OCI-LY7 (cell line): ENCODE measurements at regions not wholly inside any gene's neighbourhood (a gene's known extent, or its start where the extent isn't known, plus 50 kb on each side); places are given as distances from the start of the nearest gene placed in this dataset.
"Not testable (repeated sequence)": the region's sequence is repeated elsewhere in the genome, so short reads cannot be mapped to it uniquely, and the experiment has no call there.

ENCODE experiments used
- BruUV-seq: library from RNA; stranded (reverse); fragments of 400-500 nt; replicated peaks from 2 replicates; lab custom pipeline; 2021; lab: Mats Ljungman, UMichigan
- CTCF ChIA-PET: fragments of 300-600 bp; sonication (Branson Sonifier 250); formaldehyde crosslinking; loops from one replicate; lab custom pipeline; 2022; ENCODE audit warnings: antibody characterized with exemption; ENCODE audit not compliant: unreplicated experiment; lab: Charles Lee
- POLR2A ChIA-PET: fragments of 300-600 bp; sonication (Branson Sonifier 250); formaldehyde crosslinking; loops from one replicate; lab custom pipeline; 2022; ENCODE audit warnings: antibody characterized with exemption; lab: Charles Lee
- DNase-seq: peaks from one replicate; pipeline ENCODE4 v3.0.0-alpha.2; 2015; ENCODE audit warnings: low spot score
- H2AFZ ChIP-seq: fragments of 200-600 bp; sonication (generic), shearing (Covaris generic); 2 replicates; pipeline ENCODE4 v1.6.1; 2014; ENCODE audit warnings: mild to moderate bottlenecking, antibody characterized with exemption, low read length, moderate library complexity
- H3K27ac ChIP-seq: fragments of 200-600 bp; sonication (generic); 2 replicates; pipeline ENCODE4 v1.5.1; 2014; ENCODE audit warnings: mixed run types, low read depth, mild to moderate bottlenecking, moderate library complexity, low read length, inconsistent platforms; ENCODE audit not compliant: poor library complexity, severe bottlenecking
- H3K36me3 ChIP-seq: fragments of 200-600 bp; sonication (generic); 2 replicates; pipeline ENCODE4 v1.6.1; 2014; ENCODE audit warnings: mild to moderate bottlenecking, antibody characterized with exemption, low read length, moderate library complexity, mixed read lengths; ENCODE audit not compliant: insufficient read depth
- H3K4me1 ChIP-seq: fragments of 200-600 bp; sonication (generic); 2 replicates; pipeline ENCODE4 v1.5.1; 2014; ENCODE audit warnings: mild to moderate bottlenecking, low read length; ENCODE audit not compliant: insufficient read depth, poor library complexity, severe bottlenecking
- H3K4me2 ChIP-seq: fragments of 200-600 bp; sonication (generic); 2 replicates; pipeline ENCODE4 v1.6.1; 2014; ENCODE audit warnings: mild to moderate bottlenecking, low read length
- H3K4me3 ChIP-seq: fragments of 200-600 bp; sonication (generic); 2 replicates; pipeline ENCODE4 v1.5.1; 2014; ENCODE audit warnings: mild to moderate bottlenecking, low read depth, low read length; ENCODE audit not compliant: poor library complexity, severe bottlenecking
- H3K79me2 ChIP-seq: fragments of 200-600 bp; sonication (generic); 2 replicates; pipeline ENCODE4 v1.6.1; 2016; ENCODE audit warnings: low read depth, mild to moderate bottlenecking, low read length, moderate library complexity, mixed read lengths; ENCODE audit not compliant: insufficient read depth
- H3K9me2 ChIP-seq: fragments of 200-600 bp; sonication (generic); 2 replicates; pipeline ENCODE4 v1.6.1; 2016; ENCODE audit warnings: mild to moderate bottlenecking, low read length, mixed read lengths; ENCODE audit not compliant: insufficient read depth
- H3K9me3 ChIP-seq: fragments of 200-600 bp; sonication (generic); 2 replicates; pipeline ENCODE4 v1.6.1; 2014; ENCODE audit warnings: mild to moderate bottlenecking, mixed run types, low read length, mixed read lengths
- H4K20me1 ChIP-seq: fragments of 200-600 bp; sonication (generic); 2 replicates; pipeline ENCODE4 v1.6.1; 2014; ENCODE audit warnings: mild to moderate bottlenecking, antibody characterized with exemption, low read length, moderate library complexity, mixed read lengths; ENCODE audit not compliant: insufficient read depth
- EZH2phosphoT487 ChIP-seq: fragments of 200-600 bp; sonication (generic); IDR thresholded peaks from 2 replicates; pipeline ENCODE4 v1.6.1; 2018; ENCODE audit warnings: low read depth, borderline replicate concordance, mild to moderate bottlenecking, mixed run types, antibody characterized with exemption, low read length, moderate library complexity, mixed read lengths
- intact Hi-C: fragments of 100-400 bp; cut with micrococcal nuclease; formaldehyde crosslinking; loops from one replicate; pipeline ENCODE4 v1.10.0; 2022; ENCODE audit not compliant: unreplicated experiment
- TF ChIP-seq, protein P1 (sequence below): fragments of 200-600 bp; sonication (generic); conservative IDR thresholded peaks from 2 replicates; pipeline ENCODE4 v1.5.1; 2014; ENCODE audit warnings: mild to moderate bottlenecking, antibody characterized with exemption, low read length, moderate library complexity, mixed read lengths

- no peaks in the 10 kb centered on the region for H3K79me2 ChIP-seq
- no peaks in the 10 kb centered on the region for H3K36me3 ChIP-seq
- intact Hi-C loops = no loop called here
- no peak overlapping the region for H3K4me2 ChIP-seq
- no peak overlapping the region for H2AFZ ChIP-seq
- H3K9me2 ChIP-seq = no peaks in the 10 kb centered on the region
- H3K4me3 ChIP-seq = no peak overlapping the region
- DNase-seq = no peak
- H3K27ac ChIP-seq = no peak overlapping the region
- no peaks in the 10 kb centered on the region for H3K9me3 ChIP-seq
- no peaks in the 10 kb centered on the region for H4K20me1 ChIP-seq
- no TSS peak for BruUV-seq
- no peak for TF ChIP-seq EZH2phosphoT487
- TF ChIP-seq, protein P1, sequence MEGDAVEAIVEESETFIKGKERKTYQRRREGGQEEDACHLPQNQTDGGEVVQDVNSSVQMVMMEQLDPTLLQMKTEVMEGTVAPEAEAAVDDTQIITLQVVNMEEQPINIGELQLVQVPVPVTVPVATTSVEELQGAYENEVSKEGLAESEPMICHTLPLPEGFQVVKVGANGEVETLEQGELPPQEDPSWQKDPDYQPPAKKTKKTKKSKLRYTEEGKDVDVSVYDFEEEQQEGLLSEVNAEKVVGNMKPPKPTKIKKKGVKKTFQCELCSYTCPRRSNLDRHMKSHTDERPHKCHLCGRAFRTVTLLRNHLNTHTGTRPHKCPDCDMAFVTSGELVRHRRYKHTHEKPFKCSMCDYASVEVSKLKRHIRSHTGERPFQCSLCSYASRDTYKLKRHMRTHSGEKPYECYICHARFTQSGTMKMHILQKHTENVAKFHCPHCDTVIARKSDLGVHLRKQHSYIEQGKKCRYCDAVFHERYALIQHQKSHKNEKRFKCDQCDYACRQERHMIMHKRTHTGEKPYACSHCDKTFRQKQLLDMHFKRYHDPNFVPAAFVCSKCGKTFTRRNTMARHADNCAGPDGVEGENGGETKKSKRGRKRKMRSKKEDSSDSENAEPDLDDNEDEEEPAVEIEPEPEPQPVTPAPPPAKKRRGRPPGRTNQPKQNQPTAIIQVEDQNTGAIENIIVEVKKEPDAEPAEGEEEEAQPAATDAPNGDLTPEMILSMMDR = no peak
- ChIA-PET POLR2A (interaction anchor here (0.6 kb wide), 1 partner anchor 230 kb away, joined by 3 read pairs; no protein-coding TSS in a partner anchor), CTCF (no interaction called here)
- H3K4me1 ChIP-seq = peaks cover 6% of the 10 kb centered on the region
Measured at GRCh38 chr14:105591052-105591451, 64.7 kb downstream of the TMEM121 start.

DNA sequence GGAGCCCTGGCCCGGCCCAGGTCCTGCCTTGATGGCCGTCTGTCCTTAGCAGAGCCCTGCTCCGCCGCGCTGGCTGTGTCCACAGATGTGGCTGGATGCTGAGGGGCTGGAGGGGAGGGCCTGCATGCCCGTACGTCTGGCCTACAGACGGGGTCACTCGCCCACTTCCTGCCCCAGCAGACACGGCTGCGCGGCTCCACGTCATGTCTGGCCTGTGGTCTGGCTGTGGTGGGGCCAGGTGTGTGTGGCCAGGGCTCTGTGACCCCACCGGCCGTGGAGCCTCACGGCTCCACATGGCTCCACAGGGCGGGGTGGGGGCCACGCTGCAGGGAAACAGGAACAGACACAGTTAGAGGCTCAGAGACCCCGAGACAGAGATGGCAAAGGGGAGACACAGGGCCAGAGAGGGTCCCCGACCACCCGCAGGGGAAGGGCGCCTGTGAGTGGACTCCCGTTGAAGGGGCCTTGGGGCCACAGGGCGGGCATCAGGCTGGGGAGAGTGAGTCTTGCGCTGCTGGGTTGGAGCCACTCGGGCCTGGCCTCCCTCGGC lies 65.5 kb downstream of the TMEM121 start:
- H3K4me2 ChIP-seq, BruUV-seq, DNase-seq, CTCF ChIA-PET, intact Hi-C loops, H3K79me2 ChIP-seq, H3K4me3 ChIP-seq, H3K9me2 ChIP-seq, H3K9me3 ChIP-seq, H2AFZ ChIP-seq, H4K20me1 ChIP-seq, H3K4me1 ChIP-seq, H3K27ac ChIP-seq, H3K36me3 ChIP-seq: not testable (repeated sequence)
- POLR2A ChIA-PET = interaction anchor here (0.6 kb wide), 1 partner anchor 230 kb away, joined by 3 read pairs; no protein-coding TSS in a partner anchor

DNA sequence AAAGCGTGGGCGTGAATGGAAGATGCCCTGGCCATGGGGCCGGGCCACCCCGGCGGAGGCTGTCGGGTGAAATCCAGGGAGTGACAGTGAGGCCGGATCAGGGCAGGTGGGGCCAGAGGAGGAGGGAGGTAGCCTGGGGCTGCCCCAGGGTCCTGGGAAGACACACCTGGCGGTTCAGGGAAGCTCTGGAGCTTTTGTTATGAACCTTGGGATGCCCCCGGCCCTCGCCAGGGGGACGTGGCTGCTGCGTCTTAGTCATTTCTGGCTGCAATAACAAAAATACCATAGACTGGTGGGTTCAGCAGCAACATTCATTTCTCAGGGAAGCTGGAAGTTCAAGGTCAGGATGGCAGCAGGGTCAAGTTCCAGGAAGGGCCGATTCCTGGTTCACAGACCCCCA lies 66.3 kb downstream of the TMEM121 start:
- H3K4me3 ChIP-seq, H3K9me2 ChIP-seq, BruUV-seq, H3K27ac ChIP-seq, H3K4me2 ChIP-seq, intact Hi-C loops, H3K4me1 ChIP-seq, H3K79me2 ChIP-seq, DNase-seq, H4K20me1 ChIP-seq, POLR2A ChIA-PET, H2AFZ ChIP-seq, H3K36me3 ChIP-seq, H3K9me3 ChIP-seq, CTCF ChIA-PET: not testable (repeated sequence)

DNA sequence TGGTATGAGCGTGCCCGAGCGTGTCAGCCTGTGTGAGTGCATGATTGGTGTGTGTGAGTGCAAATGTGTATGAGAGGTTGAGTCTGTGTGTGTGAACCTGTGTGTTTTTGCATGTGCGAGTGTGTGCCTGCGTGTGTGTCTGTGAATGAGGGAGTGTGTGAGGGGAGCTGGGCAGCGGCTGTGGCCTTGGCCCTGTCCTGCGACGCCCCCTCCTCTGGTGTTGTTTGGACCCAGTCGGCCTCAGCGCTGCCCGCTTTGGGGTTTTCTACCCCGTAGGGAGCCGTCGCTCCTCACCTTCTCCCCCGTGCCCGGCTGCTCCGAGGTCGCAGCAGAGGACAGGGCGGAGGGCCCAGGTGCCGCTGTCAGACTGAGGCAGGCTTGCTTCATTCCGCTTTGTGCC lies 69.0 kb downstream of the TMEM121 start:
- H4K20me1 ChIP-seq, H3K9me2 ChIP-seq, H2AFZ ChIP-seq, intact Hi-C loops, POLR2A ChIA-PET, H3K36me3 ChIP-seq, H3K4me2 ChIP-seq, BruUV-seq, H3K4me1 ChIP-seq, CTCF ChIA-PET, H3K9me3 ChIP-seq, DNase-seq, H3K4me3 ChIP-seq, H3K27ac ChIP-seq, H3K79me2 ChIP-seq: not testable (repeated sequence)

GRCh38 chr14:105596374-105596773 lies 70.0 kb downstream of the TMEM121 start:
- DNase-seq, H3K9me2 ChIP-seq, H3K4me2 ChIP-seq, H3K4me1 ChIP-seq, H2AFZ ChIP-seq, H3K79me2 ChIP-seq, H3K36me3 ChIP-seq, BruUV-seq, H3K4me3 ChIP-seq, POLR2A ChIA-PET, H3K27ac ChIP-seq, H3K9me3 ChIP-seq, CTCF ChIA-PET, H4K20me1 ChIP-seq, intact Hi-C loops: not testable (repeated sequence)
